ENCODE measurements at regions not wholly inside any gene's neighbourhood (a gene's known extent, or its start where the extent isn't known, plus 50 kb on each side); places are given as distances from the start of the nearest gene placed in this dataset.

- TF ChIP-seq CTCF (IDR thresholded peaks at IDR 0.05) (no peak), POLR2A (IDR thresholded peaks at IDR 0.05) (no peak)
These were observed 603.1 kb downstream of the POM121L12 start for GRCh38 chr7:53638517-53638916.

All from adrenal gland (tissue), 5 donors.